Endothelial cell of umbilical vein (primary cell): ENCODE measurements at regions not wholly inside any gene's neighbourhood (a gene's known extent, or its start where the extent isn't known, plus 50 kb on each side); places are given as distances from the start of the nearest gene placed in this dataset.

ENCODE experiments used
- BruUV-seq: library from RNA; stranded (reverse); fragments of 400-500 nt; replicated peaks from 2 replicates; lab custom pipeline; 2021; lab: Mats Ljungman, UMichigan
- CTCF ChIA-PET: fragments of 300-600, 350-600 bp; sonication (Branson Sonifier 250); formaldehyde crosslinking; loops from one replicate; lab custom pipeline; 2021; ENCODE audit warnings: antibody characterized with exemption, inconsistent platforms; lab: Charles Lee
- POLR2A ChIA-PET: fragments of 300-600, 350-600 bp; sonication (Branson Sonifier 250); formaldehyde crosslinking; loops from one replicate; lab custom pipeline; 2021; ENCODE audit warnings: antibody characterized with exemption, inconsistent platforms; lab: Charles Lee
- DNase-seq: peaks from one replicate; pipeline ENCODE4 v3.0.0-alpha.2; 2011; ENCODE audit warnings: low read depth, low spot score
- FAIRE-seq: peaks from 2 replicates; lab custom pipeline; 2011; peaks lifted over from hg19 to GRCh38; lab: Jason Lieb, UNC
- H2AFZ ChIP-seq: 2 replicates; pipeline ENCODE4 v1.6.0; 2012; ENCODE audit warnings: low read depth, low read length, control low read depth, inconsistent platforms
- H3K27ac ChIP-seq: 2 replicates; pipeline ENCODE4 v1.5.1; 2011; ENCODE audit warnings: low read depth, mild to moderate bottlenecking, control low read depth, low read length, moderate library complexity; ENCODE audit not compliant: insufficient read depth
- H3K27me3 ChIP-seq, 2 experiments: 2 replicates each; pipeline versions ENCODE4 v1.6.0 to v1.6.1; 2011; ENCODE audit warnings: low read length in 2 of 2, mixed read lengths in 1 of 2; ENCODE audit not compliant: control insufficient read depth in 2 of 2, insufficient read depth in 2 of 2
- H3K36me3 ChIP-seq, 2 experiments: 2 replicates in 1 of 2; 3 replicates in 1 of 2; pipeline ENCODE4 v1.5.1; 2011; ENCODE audit warnings: low read length in 2 of 2, mild to moderate bottlenecking in 1 of 2, moderate library complexity in 1 of 2; ENCODE audit not compliant: control insufficient read depth in 2 of 2, insufficient read depth in 2 of 2; ENCODE audit errors: extremely low read depth in 1 of 2
- H3K4me1 ChIP-seq: 3 replicates; pipeline ENCODE4 v1.5.1; 2011; ENCODE audit warnings: mild to moderate bottlenecking, low read length; ENCODE audit not compliant: control insufficient read depth, insufficient read depth; ENCODE audit errors: extremely low read depth
- H3K4me2 ChIP-seq: 2 replicates; pipeline ENCODE4 v1.6.1; 2011; ENCODE audit warnings: low read length, control low read depth, mixed read lengths; ENCODE audit not compliant: insufficient read depth
- H3K4me3 ChIP-seq, 3 experiments: fragments of 200-600 bp in 1 of 3; sonication (generic), shearing (Covaris generic) in 1 of 3; replicated peaks in 1 of 3; 2 replicates each; pipeline ENCODE4 v1.5.1; 2011 to 2016; ENCODE audit warnings: control low read depth in 3 of 3, low read length in 3 of 3, mild to moderate bottlenecking in 2 of 3, inconsistent platforms in 1 of 3, low read depth in 1 of 3, moderate library complexity in 1 of 3; ENCODE audit not compliant: insufficient read depth in 1 of 3
- H3K79me2 ChIP-seq: 2 replicates; pipeline ENCODE4 v1.6.0; 2012; ENCODE audit warnings: low read length, inconsistent platforms; ENCODE audit not compliant: control insufficient read depth, insufficient read depth
- H3K9ac ChIP-seq: replicated peaks from 2 replicates; pipeline ENCODE3; 2011; ENCODE audit warnings: low read length, control low read depth; ENCODE audit not compliant: insufficient read depth; ENCODE audit errors: extremely low read depth
- H3K9me1 ChIP-seq: replicated peaks from 3 replicates; pipeline ENCODE4 v1.6.0; 2011; ENCODE audit warnings: mild to moderate bottlenecking, low read length; ENCODE audit not compliant: control insufficient read depth, insufficient read depth; ENCODE audit errors: extremely low read depth
- H3K9me3 ChIP-seq: replicated peaks from 2 replicates; pipeline ENCODE4 v1.5.1; 2012; ENCODE audit warnings: low read length, inconsistent platforms; ENCODE audit not compliant: control insufficient read depth, insufficient read depth
- H4K20me1 ChIP-seq: replicated peaks from 2 replicates; pipeline ENCODE3; 2011; ENCODE audit warnings: mild to moderate bottlenecking, low read length; ENCODE audit not compliant: control insufficient read depth, insufficient read depth; ENCODE audit errors: extremely low read depth
- CTCF ChIP-seq, 2 donors: IDR thresholded peaks; 1 replicate in 1 of 2; 2 replicates in 1 of 2; pipeline ENCODE4 v1.5.1; 2011; ENCODE audit warnings: low read length in 2 of 2, mild to moderate bottlenecking in 2 of 2, moderate library complexity in 2 of 2, control low read depth in 1 of 2, inconsistent platforms in 1 of 2, low read depth in 1 of 2; ENCODE audit not compliant: insufficient read depth in 1 of 2; ENCODE audit errors: extremely low read depth in 1 of 2
- EZH2 ChIP-seq: IDR thresholded peaks from 2 replicates; pipeline ENCODE4 v1.6.1; 2012; ENCODE audit warnings: borderline replicate concordance, low read depth, mild to moderate bottlenecking, moderate library complexity, low read length, inconsistent platforms; ENCODE audit not compliant: severe bottlenecking
- FOS ChIP-seq: IDR thresholded peaks from 2 replicates; pipeline ENCODE4 v1.6.1; 2011; ENCODE audit warnings: mild to moderate bottlenecking, low read length, moderate library complexity, borderline replicate concordance; ENCODE audit not compliant: insufficient read depth
- GATA2 ChIP-seq: IDR thresholded peaks from 2 replicates; pipeline ENCODE4 v1.7.0; 2011; ENCODE audit warnings: low read depth, mild to moderate bottlenecking, moderate library complexity, mixed read lengths, low read length; ENCODE audit not compliant: insufficient read length, insufficient read depth
- JUN ChIP-seq: IDR thresholded peaks from 2 replicates; pipeline ENCODE4 v1.6.1; 2011; ENCODE audit warnings: borderline replicate concordance, low read depth; ENCODE audit not compliant: insufficient read length, insufficient read depth
- MAX ChIP-seq: IDR thresholded peaks from 2 replicates; pipeline ENCODE4 v1.6.1; 2011; ENCODE audit not compliant: insufficient read depth, insufficient read length
- MYC ChIP-seq: IDR thresholded peaks from one replicate; pipeline ENCODE4 v1.6.1; 2011; ENCODE audit warnings: mild to moderate bottlenecking, low read depth, low read length
- POLR2A ChIP-seq: IDR thresholded peaks from 2 replicates; pipeline ENCODE4 v1.6.1; 2012; ENCODE audit warnings: low read depth, mild to moderate bottlenecking, control low read depth, low read length
- POLR2AphosphoS5 ChIP-seq: IDR thresholded peaks from 2 replicates; pipeline ENCODE4 v1.6.1; 2012; ENCODE audit warnings: low read depth, mild to moderate bottlenecking, control low read depth, low read length, moderate library complexity; ENCODE audit not compliant: insufficient read depth
- dilution Hi-C: fragments of 300-500 bp; cut with MboI; formaldehyde crosslinking; loops from one replicate; pipeline ENCODE4 v1.15.0; 2019; ENCODE audit warnings: low sequenced_read_pairs; ENCODE audit not compliant: extremely low pct_ligation_motif_present
- intact Hi-C: fragments of 100-400 bp; cut with micrococcal nuclease; formaldehyde crosslinking; loops from one replicate; pipeline ENCODE4 v1.10.0; 2022

GRCh38 chr5:136890431-136891148 lies 525.2 kb upstream of the TRPC7 start:
- Histone ChIP-seq H3K4me3 (no peak overlapping the region), H2AFZ (no peak overlapping the region), H3K4me1 (no peaks in the 10 kb centered on the region), H4K20me1 (no peaks in the 10 kb centered on the region), H3K27ac (no peak overlapping the region), H3K9ac (no peak overlapping the region), H3K4me2 (no peak overlapping the region), H3K9me1 (no peaks in the 10 kb centered on the region), H3K9me3 (no peaks in the 10 kb centered on the region), H3K27me3 (peaks cover 22 to 49% of the 10 kb centered on the region in 2 experiments), H3K79me2 (no peaks in the 10 kb centered on the region), H3K36me3 (no peaks in the 10 kb centered on the region)
- intact Hi-C loops (no loop called here), dilution Hi-C loops (no loop called here)
- ChIA-PET POLR2A (no interaction called here), CTCF (no interaction called here)
- FAIRE-seq (no peak), DNase-seq (no peak)
- TF ChIP-seq FOS, result no peak
- TF ChIP-seq CTCF (IDR thresholded peaks at IDR 0.05; ENCODE audit: extremely low read depth in 1 of 2, insufficient read depth in 1 of 2, low read depth in 1 of 2, low read length in 2 of 2), result no peak
- TF ChIP-seq MYC, result no peak
- no peak for TF ChIP-seq GATA2
- no peak for TF ChIP-seq MAX
- TF ChIP-seq JUN, result no peak
- TF ChIP-seq EZH2, result no peak
- TF ChIP-seq POLR2A, result no peak
- TF ChIP-seq POLR2AphosphoS5, result no peak
- BruUV-seq, result no TSS peak
